ENCODE measurements at regions not wholly inside any gene's neighbourhood (a gene's known extent, or its start where the extent isn't known, plus 50 kb on each side); places are given as distances from the start of the nearest gene placed in this dataset.

- H2AK5ac ChIP-seq (ENCODE audit: low read depth, low read length): no peak overlapping the region
- H2BK15ac ChIP-seq (ENCODE audit: low read depth, low read length): no peak overlapping the region
- H2BK120ac ChIP-seq (ENCODE audit: low read depth, low read length): no peak overlapping the region
- no peak overlapping the region for H2AK9ac ChIP-seq (replicated peaks; ENCODE audit: low read depth, low read length, poor library complexity)
- H2AFZ ChIP-seq (replicated peaks; ENCODE audit: low read length, poor library complexity): no peak overlapping the region
- no peak overlapping the region for H3K4ac ChIP-seq (ENCODE audit: low read depth, low read length)
- ChIA-PET POLR2A (ENCODE audit: unreplicated experiment) (no interaction called here), CTCF (no interaction called here)
- H3K14ac ChIP-seq (replicated peaks; ENCODE audit: low read depth, low read length): no peak overlapping the region
- no peaks in the 10 kb centered on the region for H3K9me3 ChIP-seq (ENCODE audit: control insufficient read depth, insufficient read depth, low read length)
- no peak overlapping the region for H3K4me2 ChIP-seq (ENCODE audit: low read depth, low read length)
- H3K4me3 ChIP-seq (ENCODE audit: insufficient read depth, low read depth, low read length): no peak overlapping the region
- in situ Hi-C loops (cut with MboI; ENCODE audit: low sequenced_read_pairs): no loop called here
- DNase-seq (no peak), ATAC-seq (ENCODE audit: low read depth) (no peak)
- no peak overlapping the region for H3K23ac ChIP-seq (ENCODE audit: low read depth, low read length)
- BruUV-seq (replicated peaks): no TSS peak
- WGBS, 2 experiments (ENCODE audit: extremely low coverage in 2 of 2, insufficient read length in 1 of 2): no CpG with 5 or more reads among the region's 1 CpG
- no peak overlapping the region for H2BK5ac ChIP-seq (ENCODE audit: low read depth, low read length, poor library complexity, severe bottlenecking)
- H3K9me1 ChIP-seq (ENCODE audit: insufficient read depth, low read length): no peaks in the 10 kb centered on the region
- H3K9ac ChIP-seq (ENCODE audit: low read depth, low read length): no peak overlapping the region
- intact Hi-C loops (cut with micrococcal nuclease): no loop called here
- no peaks in the 10 kb centered on the region for H3K4me1 ChIP-seq (ENCODE audit: control insufficient read depth, insufficient read depth, low read length)
- H3K36me3 ChIP-seq (ENCODE audit: control insufficient read depth, insufficient read depth, low read length): no peaks in the 10 kb centered on the region
- H4K20me1 ChIP-seq (ENCODE audit: insufficient read depth, low read length): no peaks in the 10 kb centered on the region
- no peaks in the 10 kb centered on the region for H3K27me3 ChIP-seq (ENCODE audit: control insufficient read depth, insufficient read depth, low read length)
- H3K18ac ChIP-seq (ENCODE audit: low read depth, low read length): no peak overlapping the region
- no peak overlapping the region for H4K5ac ChIP-seq (ENCODE audit: low read depth, low read length)
- TF ChIP-seq NFE2L2 (IDR thresholded peaks at IDR 0.05; ENCODE audit: low read depth, low read length) (no peak), MXI1 (IDR thresholded peaks at IDR 0.05; ENCODE audit: borderline replicate concordance, low read depth, low read length) (no peak), CEBPB (IDR thresholded peaks at IDR 0.05; ENCODE audit: low read depth, low read length) (no peak), POLR2A (IDR thresholded peaks at IDR 0.05; ENCODE audit: low read depth, low read length) (no peak), FOS (IDR thresholded peaks at IDR 0.05; ENCODE audit: low read depth, low read length) (no peak), ELK1 (IDR thresholded peaks at IDR 0.05; ENCODE audit: borderline replicate concordance, low read depth, low read length) (no peak), USF2 (IDR thresholded peaks at IDR 0.05; ENCODE audit: low read depth, low read length) (no peak), RCOR1 (IDR thresholded peaks at IDR 0.05; ENCODE audit: insufficient replicate concordance, low read length) (no peak), CTCF (conservative IDR thresholded peaks at IDR 0.05; ENCODE audit: low read depth, low read length) (no peak), BHLHE40 (IDR thresholded peaks at IDR 0.05; ENCODE audit: low read depth, low read length) (no peak), MAFK (IDR thresholded peaks at IDR 0.05; ENCODE audit: low read depth, low read length) (no peak), RFX5 (IDR thresholded peaks at IDR 0.05; ENCODE audit: low read depth, low read length) (no peak), RAD21 (IDR thresholded peaks at IDR 0.05; ENCODE audit: low read length) (no peak), MAZ (IDR thresholded peaks at IDR 0.05; ENCODE audit: borderline replicate concordance, low read depth, low read length) (no peak), SMC3 (IDR thresholded peaks at IDR 0.05; ENCODE audit: low read depth, low read length) (no peak), CHD1 (IDR thresholded peaks at IDR 0.05; ENCODE audit: low read depth, low read length) (no peak)
- no peak overlapping the region for H3K56ac ChIP-seq (ENCODE audit: extremely low read depth, insufficient read depth, low read length)
- no peaks in the 10 kb centered on the region for H3K79me1 ChIP-seq (ENCODE audit: low read depth in 1 of 2, low read length in 2 of 2)
- no peak overlapping the region for H3K27ac ChIP-seq (ENCODE audit: insufficient read depth, low read length)
- dilution Hi-C loops (cut with HindIII; ENCODE audit: low sequenced_read_pairs, unreplicated experiment): no loop called here
- H4K91ac ChIP-seq (ENCODE audit: insufficient read depth, low read depth, low read length): no peak overlapping the region
- no peak overlapping the region for H4K8ac ChIP-seq (ENCODE audit: low read depth in 2 of 2, low read length in 2 of 2)
- no peak overlapping the region for H2BK20ac ChIP-seq (ENCODE audit: low read depth, low read length)
Observed at GRCh38 chr1:219681876-219682275, 69.0 kb upstream of the ZC3H11B start.
